ENCODE measurements at regions not wholly inside any gene's neighbourhood (a gene's known extent, or its start where the extent isn't known, plus 50 kb on each side); places are given as distances from the start of the nearest gene placed in this dataset.

DNA sequence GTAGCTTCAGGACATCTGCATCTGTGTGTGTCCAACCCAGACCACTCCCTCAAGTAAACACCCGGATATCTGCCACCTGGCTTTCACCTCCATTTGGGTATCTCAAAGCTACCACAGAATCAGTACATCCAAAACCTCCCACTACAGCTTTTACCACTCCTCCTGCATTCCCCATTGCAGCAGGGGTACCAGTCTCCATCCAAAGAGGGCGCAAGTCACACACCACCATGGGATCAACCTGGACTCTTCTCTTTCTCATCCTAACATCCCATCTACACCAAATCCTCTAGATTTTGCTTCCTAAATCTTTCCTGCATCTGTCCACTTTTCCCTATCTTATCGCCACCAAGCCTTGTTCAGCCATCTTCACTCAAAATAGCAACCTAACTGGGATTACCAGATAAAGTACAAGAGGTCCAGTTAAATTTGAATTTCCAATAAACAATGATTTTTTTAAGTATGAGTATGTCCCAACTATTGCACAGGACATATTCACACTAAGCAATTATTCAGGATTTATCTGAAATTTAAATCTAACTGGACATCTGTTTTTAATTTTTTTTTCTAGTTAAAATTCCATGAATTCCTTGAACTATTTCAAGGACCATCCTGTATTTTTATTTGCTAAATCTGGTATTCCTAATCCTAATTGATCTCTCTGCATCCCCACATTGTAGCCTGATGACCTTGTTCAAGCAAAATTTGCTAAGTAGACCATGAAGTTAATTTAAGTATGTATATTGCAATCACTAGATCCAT, 164.3 kb upstream of the MLN start:
- Histone ChIP-seq H3K4me3 (ENCODE audit: low read length) (no peak overlapping the region), H3K9me3 (ENCODE audit: control insufficient read depth, low read depth, low read length) (no peaks in the 10 kb centered on the region), H3K27me3 (ENCODE audit: control insufficient read depth, insufficient read depth, low read length) (no peaks in the 10 kb centered on the region), H3K27ac (ENCODE audit: low read length) (no peak overlapping the region), H3K9ac (ENCODE audit: low read length) (no peak overlapping the region), H3K36me3 (ENCODE audit: control insufficient read depth, low read depth, low read length) (no peaks in the 10 kb centered on the region), H3K4me1 (ENCODE audit: control insufficient read depth, low read depth, low read length) (no peaks in the 10 kb centered on the region)

DNA sequence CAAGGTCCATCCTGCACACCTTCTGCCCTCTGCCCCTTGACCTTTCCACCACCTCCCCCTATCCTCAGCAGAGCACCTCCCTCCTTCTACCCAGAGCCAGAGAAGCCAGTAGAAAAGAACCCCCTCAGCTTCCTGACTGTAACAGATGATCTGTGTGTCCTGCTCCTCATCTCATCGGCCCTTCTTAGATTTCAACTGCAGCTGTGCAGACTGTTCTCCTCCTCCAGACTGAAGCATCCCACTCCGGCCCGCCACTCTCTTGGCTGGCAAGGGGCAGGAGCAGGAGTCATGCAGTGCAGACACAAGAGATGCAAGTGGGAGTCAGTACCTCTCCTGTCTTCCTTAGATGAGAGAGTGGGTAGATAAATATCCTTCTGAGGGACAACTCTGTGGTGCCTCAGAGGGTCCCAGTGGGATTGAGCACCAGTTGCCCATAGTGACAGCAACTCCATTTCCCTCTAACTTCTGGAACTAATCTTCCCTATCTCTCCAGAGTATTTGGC, 163.5 kb upstream of the MLN start:
- no peaks in the 10 kb centered on the region for H3K4me1 ChIP-seq (ENCODE audit: control insufficient read depth, low read depth, low read length)
- H3K9ac ChIP-seq (ENCODE audit: low read length): no peak overlapping the region
- no peak overlapping the region for H3K27ac ChIP-seq (ENCODE audit: low read length)
- H3K4me3 ChIP-seq (ENCODE audit: low read length): no peak overlapping the region
- no peaks in the 10 kb centered on the region for H3K9me3 ChIP-seq (ENCODE audit: control insufficient read depth, low read depth, low read length)
- no peaks in the 10 kb centered on the region for H3K27me3 ChIP-seq (ENCODE audit: control insufficient read depth, insufficient read depth, low read length)
- H3K36me3 ChIP-seq (ENCODE audit: control insufficient read depth, low read depth, low read length): no peaks in the 10 kb centered on the region

DNA sequence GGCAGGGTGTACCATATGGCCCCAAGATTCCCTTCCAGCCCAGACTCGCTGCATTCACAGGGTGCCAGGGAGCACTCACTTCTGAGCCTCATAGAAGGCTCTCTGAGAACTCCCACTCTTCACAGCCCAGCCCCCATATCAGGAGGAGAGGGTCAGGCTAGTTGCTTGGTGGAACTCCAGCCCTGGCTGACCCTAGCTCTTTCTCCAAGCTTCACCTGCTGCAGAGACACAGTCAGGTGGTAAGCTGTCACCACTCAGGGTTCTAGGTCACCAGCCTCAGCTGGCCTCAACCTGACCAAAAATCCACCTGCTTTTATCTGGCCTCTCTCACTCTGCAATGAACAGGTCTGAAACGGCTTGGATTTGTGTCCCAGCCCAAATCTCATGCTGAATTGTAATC, 162.7 kb upstream of the MLN start:
- Histone ChIP-seq H3K27me3 (ENCODE audit: control insufficient read depth, insufficient read depth, low read length) (no peaks in the 10 kb centered on the region), H3K9ac (ENCODE audit: low read length) (no peak overlapping the region), H3K4me3 (ENCODE audit: low read length) (no peak overlapping the region), H3K27ac (ENCODE audit: low read length) (no peak overlapping the region), H3K9me3 (ENCODE audit: control insufficient read depth, low read depth, low read length) (no peaks in the 10 kb centered on the region), H3K36me3 (ENCODE audit: control insufficient read depth, low read depth, low read length) (no peaks in the 10 kb centered on the region), H3K4me1 (ENCODE audit: control insufficient read depth, low read depth, low read length) (no peaks in the 10 kb centered on the region)

DNA sequence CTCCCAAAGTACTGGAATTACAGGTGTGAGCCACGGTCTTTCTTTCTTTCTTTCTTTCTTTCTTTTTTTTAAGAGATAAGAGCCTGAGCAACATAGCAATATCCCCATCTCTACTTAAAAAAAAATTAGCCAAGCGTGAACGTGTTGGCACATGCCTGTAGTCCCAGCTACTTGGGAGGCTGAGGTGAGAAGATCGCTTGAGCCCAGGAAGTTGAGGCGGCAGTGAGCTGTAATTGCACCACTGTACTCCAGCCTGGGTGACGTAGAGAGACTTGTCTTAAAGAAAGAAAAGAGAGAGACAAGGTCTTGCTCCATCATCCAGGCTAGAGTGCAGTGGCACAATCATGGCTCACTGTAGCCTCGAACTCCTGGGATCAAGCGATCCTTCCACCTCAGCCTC, 162.0 kb upstream of the MLN start:
- Histone ChIP-seq H3K4me3 (ENCODE audit: low read length) (no peak overlapping the region), H3K27ac (ENCODE audit: low read length) (no peak overlapping the region), H3K27me3 (ENCODE audit: control insufficient read depth, insufficient read depth, low read length) (no peaks in the 10 kb centered on the region), H3K36me3 (ENCODE audit: control insufficient read depth, low read depth, low read length) (no peaks in the 10 kb centered on the region), H3K4me1 (ENCODE audit: control insufficient read depth, low read depth, low read length) (no peaks in the 10 kb centered on the region), H3K9ac (ENCODE audit: low read length) (no peak overlapping the region), H3K9me3 (ENCODE audit: control insufficient read depth, low read depth, low read length) (no peaks in the 10 kb centered on the region)

DNA sequence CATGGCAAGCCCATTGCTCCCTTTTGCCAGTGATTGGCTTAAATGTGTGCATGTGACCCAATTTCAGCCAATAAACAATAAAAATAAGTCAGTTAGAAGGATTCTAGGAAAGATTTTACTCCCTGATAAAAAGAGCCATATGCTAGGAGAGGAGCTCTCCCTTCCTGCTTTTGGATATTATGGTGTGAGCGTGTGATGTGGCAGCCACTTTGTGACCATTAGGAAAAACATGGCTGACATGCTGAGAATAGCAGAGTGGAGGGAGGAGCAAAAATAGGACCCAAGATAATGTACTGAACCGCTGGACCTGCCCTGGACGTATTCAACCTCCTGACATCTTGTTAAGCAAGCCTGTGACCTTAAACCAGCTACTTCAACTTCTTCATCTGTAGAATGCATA, 160.6 kb upstream of the MLN start:
- no peaks in the 10 kb centered on the region for H3K27me3 ChIP-seq (ENCODE audit: control insufficient read depth, insufficient read depth, low read length)
- no peaks in the 10 kb centered on the region for H3K36me3 ChIP-seq (ENCODE audit: control insufficient read depth, low read depth, low read length)
- H3K27ac ChIP-seq (ENCODE audit: low read length): no peak overlapping the region
- H3K4me1 ChIP-seq (ENCODE audit: control insufficient read depth, low read depth, low read length): no peaks in the 10 kb centered on the region
- no peak overlapping the region for H3K4me3 ChIP-seq (ENCODE audit: low read length)
- H3K9ac ChIP-seq (ENCODE audit: low read length): no peak overlapping the region
- no peaks in the 10 kb centered on the region for H3K9me3 ChIP-seq (ENCODE audit: control insufficient read depth, low read depth, low read length)

DNA sequence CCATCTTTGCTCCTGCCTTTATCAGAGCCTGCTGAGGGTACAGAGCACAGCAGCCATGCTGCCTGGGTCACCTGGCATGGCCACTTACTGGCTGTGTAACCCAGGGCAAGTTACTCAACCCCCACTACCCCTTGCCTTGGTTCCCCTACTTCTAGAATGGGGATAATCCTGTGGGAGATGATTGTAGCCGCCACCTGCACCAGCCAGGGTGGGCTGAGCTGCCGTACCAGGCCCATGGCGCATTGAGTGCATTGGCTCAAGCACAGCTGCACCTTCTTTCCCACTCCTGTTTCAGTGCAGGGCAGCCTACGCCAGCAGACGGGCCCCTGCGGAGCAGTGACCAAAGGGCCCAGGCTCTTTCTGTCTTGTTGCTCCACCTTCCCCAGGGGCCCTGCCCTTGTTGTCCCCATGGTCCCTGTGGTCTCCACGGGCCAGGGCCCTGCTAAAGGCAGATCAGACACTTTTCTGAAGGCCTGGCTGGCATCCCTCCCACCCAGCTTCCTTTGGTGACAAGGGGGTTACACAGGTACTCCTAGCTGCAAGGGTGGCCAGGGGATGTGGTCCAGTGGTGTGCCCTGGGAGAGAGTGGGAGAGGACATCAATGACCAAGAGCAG, 159.4 kb upstream of the MLN start:
- no peak overlapping the region for H3K27ac ChIP-seq (ENCODE audit: low read length)
- no peak overlapping the region for H3K4me3 ChIP-seq (ENCODE audit: low read length)
- H3K9me3 ChIP-seq (ENCODE audit: control insufficient read depth, low read depth, low read length): no peaks in the 10 kb centered on the region
- H3K4me1 ChIP-seq (ENCODE audit: control insufficient read depth, low read depth, low read length): peaks cover 6% of the 10 kb centered on the region
- H3K9ac ChIP-seq (ENCODE audit: low read length): no peak overlapping the region
- H3K36me3 ChIP-seq (ENCODE audit: control insufficient read depth, low read depth, low read length): no peaks in the 10 kb centered on the region
- no peaks in the 10 kb centered on the region for H3K27me3 ChIP-seq (ENCODE audit: control insufficient read depth, insufficient read depth, low read length)

DNA sequence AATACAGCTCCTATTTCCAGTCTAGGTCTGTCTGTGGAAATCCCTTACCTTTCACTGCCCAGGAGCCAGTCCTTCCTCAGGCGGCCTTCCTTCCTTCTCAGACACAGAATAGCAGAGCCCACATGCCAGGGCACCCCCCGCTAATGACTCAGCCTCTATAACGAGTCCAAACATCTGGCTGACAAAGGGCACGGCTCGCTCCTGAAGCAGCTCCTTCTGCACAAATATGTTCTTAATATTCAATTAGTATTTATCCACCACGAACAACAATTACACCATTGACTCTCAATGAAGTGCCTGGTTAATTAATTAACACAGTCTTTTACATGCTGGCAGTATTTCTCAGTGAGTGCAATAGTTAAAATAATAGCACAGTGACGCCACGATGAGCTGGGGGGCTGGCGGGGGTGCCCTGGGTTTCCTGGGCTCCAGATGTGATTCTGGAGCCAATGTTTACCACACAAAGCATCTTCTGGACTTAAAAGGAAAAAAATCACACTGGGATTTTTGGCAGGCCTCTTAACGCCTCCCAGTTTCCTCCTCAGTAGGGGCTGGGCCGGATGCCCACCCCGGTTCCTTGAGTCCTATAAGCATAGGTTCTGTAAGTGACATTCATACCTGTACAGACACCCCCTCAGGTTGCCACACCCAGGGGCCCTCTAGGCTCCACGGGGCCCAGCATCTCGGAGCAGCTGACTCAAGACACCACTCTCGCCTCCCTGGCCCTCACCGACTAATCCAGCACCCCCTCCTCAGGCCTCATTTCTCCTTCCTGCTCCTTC, 158.6 kb upstream of the MLN start:
- H3K9ac ChIP-seq (ENCODE audit: low read length): no peak overlapping the region
- H3K27ac ChIP-seq (ENCODE audit: low read length): no peak overlapping the region
- H3K4me3 ChIP-seq (ENCODE audit: low read length): no peak overlapping the region
- H3K9me3 ChIP-seq (ENCODE audit: control insufficient read depth, low read depth, low read length): no peaks in the 10 kb centered on the region
- no peaks in the 10 kb centered on the region for H3K27me3 ChIP-seq (ENCODE audit: control insufficient read depth, insufficient read depth, low read length)
- H3K36me3 ChIP-seq (ENCODE audit: control insufficient read depth, low read depth, low read length): no peaks in the 10 kb centered on the region
- peaks cover 14% of the 10 kb centered on the region for H3K4me1 ChIP-seq (ENCODE audit: control insufficient read depth, low read depth, low read length)

DNA sequence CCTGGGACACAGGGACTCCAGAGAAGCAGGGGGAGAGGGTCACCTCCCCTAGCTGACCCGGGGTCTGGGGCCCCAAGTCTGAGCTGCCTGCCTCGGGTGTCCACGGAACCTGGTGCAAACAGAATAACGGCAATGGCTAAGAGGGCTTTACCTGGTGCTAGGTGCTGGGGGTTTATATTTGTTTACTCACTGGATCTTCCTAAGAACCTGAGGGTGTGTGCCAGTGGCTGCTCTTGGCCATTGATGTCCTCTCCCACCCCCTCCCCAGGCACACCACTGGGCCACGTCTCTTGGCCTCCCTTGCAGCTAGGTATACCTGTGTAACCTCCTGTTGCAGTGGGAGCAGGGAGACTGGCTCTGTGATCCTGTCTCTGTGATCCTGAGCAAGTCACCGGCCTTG, 157.9 kb upstream of the MLN start:
- H3K36me3 ChIP-seq (ENCODE audit: control insufficient read depth, low read depth, low read length): no peaks in the 10 kb centered on the region
- no peak overlapping the region for H3K4me3 ChIP-seq (ENCODE audit: low read length)
- no peaks in the 10 kb centered on the region for H3K27me3 ChIP-seq (ENCODE audit: control insufficient read depth, insufficient read depth, low read length)
- no peaks in the 10 kb centered on the region for H3K9me3 ChIP-seq (ENCODE audit: control insufficient read depth, low read depth, low read length)
- no peak overlapping the region for H3K9ac ChIP-seq (ENCODE audit: low read length)
- H3K27ac ChIP-seq (ENCODE audit: low read length): no peak overlapping the region
- peaks cover 15% of the 10 kb centered on the region for H3K4me1 ChIP-seq (ENCODE audit: control insufficient read depth, low read depth, low read length)

DNA sequence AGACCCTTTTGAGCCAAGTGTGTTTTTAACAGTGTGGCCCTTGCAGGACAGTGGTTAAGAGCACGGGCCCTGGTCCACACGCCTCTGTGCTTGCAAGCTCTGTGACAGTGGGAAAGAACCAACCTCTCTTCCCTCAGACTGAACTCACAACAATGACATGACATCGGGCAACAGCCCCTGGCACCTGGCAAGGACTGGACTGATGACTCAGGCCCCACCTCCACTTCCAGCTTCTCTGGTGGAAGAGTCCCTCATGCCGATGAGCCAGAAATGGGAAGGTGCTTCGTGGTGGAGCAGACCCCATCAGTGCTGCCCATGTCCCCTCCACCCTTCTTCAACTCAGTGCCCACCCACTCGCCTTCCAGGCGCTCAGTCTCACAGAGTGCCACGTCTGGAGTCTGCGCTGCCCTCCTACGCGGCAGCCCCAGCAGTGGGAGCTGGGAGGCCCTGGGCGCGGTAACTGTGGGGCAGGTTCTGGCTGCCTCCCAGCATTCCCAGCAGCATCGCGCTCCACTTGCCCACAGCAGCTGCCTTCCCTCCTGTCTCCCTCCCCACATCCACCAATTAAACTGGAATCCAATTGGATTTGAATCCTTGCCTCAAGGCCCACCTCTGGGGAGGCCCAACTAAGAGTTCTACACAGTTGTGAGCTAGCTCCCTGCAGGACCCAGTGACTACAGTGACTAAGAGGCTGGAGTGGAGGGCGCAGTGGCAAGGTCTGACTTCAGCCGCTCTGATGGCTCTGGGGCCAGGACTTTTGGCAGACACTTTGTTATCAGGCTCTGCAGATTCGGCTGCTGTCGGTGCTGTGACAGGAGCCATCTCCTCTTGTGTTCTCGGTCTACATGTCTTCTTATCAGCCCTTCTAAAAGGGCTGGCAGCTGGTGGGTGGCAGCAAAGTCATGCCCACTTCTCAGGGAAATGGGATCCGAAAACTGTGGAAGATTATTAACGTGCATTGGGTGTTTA, 156.8 kb upstream of the MLN start:
- H3K9me3 ChIP-seq (ENCODE audit: control insufficient read depth, low read depth, low read length): no peaks in the 10 kb centered on the region
- H3K9ac ChIP-seq (ENCODE audit: low read length): no peak overlapping the region
- H3K4me1 ChIP-seq (ENCODE audit: control insufficient read depth, low read depth, low read length): peaks cover 15% of the 10 kb centered on the region
- no peak overlapping the region for H3K4me3 ChIP-seq (ENCODE audit: low read length)
- H3K27me3 ChIP-seq (ENCODE audit: control insufficient read depth, insufficient read depth, low read length): no peaks in the 10 kb centered on the region
- H3K36me3 ChIP-seq (ENCODE audit: control insufficient read depth, low read depth, low read length): no peaks in the 10 kb centered on the region
- no peak overlapping the region for H3K27ac ChIP-seq (ENCODE audit: low read length)

DNA sequence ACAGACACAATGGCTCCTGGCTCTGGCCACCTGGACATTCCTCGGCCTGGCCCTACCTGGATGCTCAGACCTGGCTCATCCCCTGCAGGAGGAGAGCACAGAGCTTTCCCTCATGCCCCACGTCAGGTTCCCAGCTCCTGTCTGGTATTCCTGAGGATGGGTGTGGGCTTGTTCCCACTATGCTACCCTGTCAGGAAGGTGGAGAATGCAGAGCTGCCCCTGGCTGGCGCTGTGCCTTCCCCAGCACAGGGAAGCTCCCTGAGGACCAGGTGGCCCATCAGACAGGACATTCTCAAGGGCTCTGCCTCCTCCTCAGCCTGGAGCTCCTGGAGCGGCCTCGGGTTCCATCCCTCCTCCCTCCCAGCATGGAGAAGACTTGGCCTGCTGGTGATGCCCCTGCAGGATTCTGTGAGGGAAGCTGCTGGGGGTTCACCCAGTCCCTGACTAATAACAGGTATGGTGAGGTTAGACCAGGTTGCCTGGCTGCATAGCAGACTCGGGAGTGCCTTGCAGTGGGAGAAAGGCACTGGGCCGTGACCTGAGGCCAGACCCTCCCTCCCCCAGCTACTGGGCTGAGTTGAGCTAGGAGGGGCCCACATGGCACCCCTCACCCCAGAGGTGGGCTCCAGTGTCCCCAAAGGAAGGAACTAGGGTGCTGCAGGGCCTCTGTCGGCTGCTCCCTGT, 156.0 kb upstream of the MLN start:
- no peak overlapping the region for H3K9ac ChIP-seq (ENCODE audit: low read length)
- no peaks in the 10 kb centered on the region for H3K27me3 ChIP-seq (ENCODE audit: control insufficient read depth, insufficient read depth, low read length)
- H3K9me3 ChIP-seq (ENCODE audit: control insufficient read depth, low read depth, low read length): no peaks in the 10 kb centered on the region

More for the DNA sequence above, 156.0 kb upstream of the MLN start:
- H3K4me1 ChIP-seq (ENCODE audit: control insufficient read depth, low read depth, low read length): peaks cover 15% of the 10 kb centered on the region
- H3K27ac ChIP-seq (ENCODE audit: low read length): no peak overlapping the region
- H3K4me3 ChIP-seq (ENCODE audit: low read length): no peak overlapping the region
- no peaks in the 10 kb centered on the region for H3K36me3 ChIP-seq (ENCODE audit: control insufficient read depth, low read depth, low read length)
